ENCODE measurements at regions not wholly inside any gene's neighbourhood (a gene's known extent, or its start where the extent isn't known, plus 50 kb on each side); places are given as distances from the start of the nearest gene placed in this dataset.

- no peak for DNase-seq (ENCODE audit: low spot score)
- no peak for TF ChIP-seq CTCF (IDR thresholded peaks at IDR 0.05; ENCODE audit: extremely low read depth, missing control alignments)
These were observed 1164.7 kb upstream of the MAP3K7 start for GRCh38 chr6:91751526-91751925.

GRCh38 chr6:91744566-91744965, 1157.7 kb upstream of the MAP3K7 start:
- no peak for DNase-seq (ENCODE audit: low spot score)
- no peak for TF ChIP-seq CTCF (IDR thresholded peaks at IDR 0.05; ENCODE audit: extremely low read depth, missing control alignments)

- TF ChIP-seq CTCF (IDR thresholded peaks at IDR 0.05; ENCODE audit: extremely low read depth, missing control alignments) = no peak
- DNase-seq (ENCODE audit: low spot score) = no peak
These were observed 1156.9 kb upstream of the MAP3K7 start for GRCh38 chr6:91743756-91744155.

- no peak for TF ChIP-seq CTCF (IDR thresholded peaks at IDR 0.05; ENCODE audit: extremely low read depth, missing control alignments)
- no peak for DNase-seq (ENCODE audit: low spot score)
These were observed 1145.1 kb upstream of the MAP3K7 start for GRCh38 chr6:91731939-91732338.

- DNase-seq (ENCODE audit: low spot score) = peak; percentile 3
These were observed 1143.8 kb upstream of the MAP3K7 start for GRCh38 chr6:91730710-91731109.

GRCh38 chr6:91720324-91720723, 1133.5 kb upstream of the MAP3K7 start:
- no peak for TF ChIP-seq CTCF (IDR thresholded peaks at IDR 0.05; ENCODE audit: extremely low read depth, missing control alignments)

More at GRCh38 chr6:91730710-91731109, 1143.8 kb upstream of the MAP3K7 start:
- TF ChIP-seq CTCF (IDR thresholded peaks at IDR 0.05; ENCODE audit: extremely low read depth, missing control alignments) = no peak

GRCh38 chr6:91719414-91719813, 1132.5 kb upstream of the MAP3K7 start:
- no peak for TF ChIP-seq CTCF (IDR thresholded peaks at IDR 0.05; ENCODE audit: extremely low read depth, missing control alignments)
- DNase-seq (ENCODE audit: low spot score) = peak; percentile 3

More at GRCh38 chr6:91720324-91720723, 1133.5 kb upstream of the MAP3K7 start:
- no peak for DNase-seq (ENCODE audit: low spot score)

All from GM20000 (cell line).